PC-3 (cell line): ENCODE measurements at regions not wholly inside any gene's neighbourhood (a gene's known extent, or its start where the extent isn't known, plus 50 kb on each side); places are given as distances from the start of the nearest gene placed in this dataset.

Experiments used
- EZH2 ChIP-seq: fragments of 300-600 bp; sonication (generic); IDR thresholded peaks from one replicate; pipeline ENCODE4 v1.6.1; 2017; ENCODE audit warnings: antibody characterized with exemption, mild to moderate bottlenecking, low read length; ENCODE audit not compliant: unreplicated experiment
- TF ChIP-seq, protein P1 (sequence below): fragments of 300-600 bp; sonication (generic); conservative IDR thresholded peaks from 2 replicates; pipeline ENCODE4 v1.5.1; 2017; ENCODE audit warnings: antibody characterized with exemption, low read depth, mild to moderate bottlenecking, low read length

GRCh38 chr6:164661716-164662115 is 647.7 kb downstream of the C6orf118 start:
- TF ChIP-seq EZH2 = no peak
- TF ChIP-seq, protein P1, sequence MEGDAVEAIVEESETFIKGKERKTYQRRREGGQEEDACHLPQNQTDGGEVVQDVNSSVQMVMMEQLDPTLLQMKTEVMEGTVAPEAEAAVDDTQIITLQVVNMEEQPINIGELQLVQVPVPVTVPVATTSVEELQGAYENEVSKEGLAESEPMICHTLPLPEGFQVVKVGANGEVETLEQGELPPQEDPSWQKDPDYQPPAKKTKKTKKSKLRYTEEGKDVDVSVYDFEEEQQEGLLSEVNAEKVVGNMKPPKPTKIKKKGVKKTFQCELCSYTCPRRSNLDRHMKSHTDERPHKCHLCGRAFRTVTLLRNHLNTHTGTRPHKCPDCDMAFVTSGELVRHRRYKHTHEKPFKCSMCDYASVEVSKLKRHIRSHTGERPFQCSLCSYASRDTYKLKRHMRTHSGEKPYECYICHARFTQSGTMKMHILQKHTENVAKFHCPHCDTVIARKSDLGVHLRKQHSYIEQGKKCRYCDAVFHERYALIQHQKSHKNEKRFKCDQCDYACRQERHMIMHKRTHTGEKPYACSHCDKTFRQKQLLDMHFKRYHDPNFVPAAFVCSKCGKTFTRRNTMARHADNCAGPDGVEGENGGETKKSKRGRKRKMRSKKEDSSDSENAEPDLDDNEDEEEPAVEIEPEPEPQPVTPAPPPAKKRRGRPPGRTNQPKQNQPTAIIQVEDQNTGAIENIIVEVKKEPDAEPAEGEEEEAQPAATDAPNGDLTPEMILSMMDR = no peak
